Endothelial cell (in vitro differentiated cells): ENCODE measurements at regions not wholly inside any gene's neighbourhood (a gene's known extent, or its start where the extent isn't known, plus 50 kb on each side); places are given as distances from the start of the nearest gene placed in this dataset.

ENCODE experiments used
- DNase-seq: peaks from one replicate; pipeline ENCODE4 v3.0.0; 2021; ENCODE audit warnings: low spot score
- H3K27ac Mint-ChIP-seq: one replicate; pipeline ENCODE4 v1.8.0; 2021; ENCODE audit warnings: mixed read lengths, inconsistent platforms; ENCODE audit not compliant: unreplicated experiment
- H3K27me3 Mint-ChIP-seq: one replicate; pipeline ENCODE4 v1.8.0; 2021; ENCODE audit warnings: mild to moderate bottlenecking, moderate library complexity, mixed read lengths, inconsistent platforms; ENCODE audit not compliant: unreplicated experiment
- H3K36me3 Mint-ChIP-seq: one replicate; pipeline ENCODE4 v1.8.0; 2021; ENCODE audit warnings: mild to moderate bottlenecking, low read depth, mixed read lengths, inconsistent platforms; ENCODE audit not compliant: unreplicated experiment
- H3K4me1 Mint-ChIP-seq: one replicate; pipeline ENCODE4 v1.8.0; 2021; ENCODE audit warnings: mild to moderate bottlenecking, mixed read lengths, inconsistent platforms; ENCODE audit not compliant: unreplicated experiment
- H3K4me3 Mint-ChIP-seq: one replicate; pipeline ENCODE4 v1.8.0; 2021; ENCODE audit warnings: mild to moderate bottlenecking, mixed read lengths, inconsistent platforms; ENCODE audit not compliant: unreplicated experiment
- H3K9me3 Mint-ChIP-seq: one replicate; pipeline ENCODE4 v1.8.0; 2021; ENCODE audit warnings: mixed read lengths, inconsistent platforms; ENCODE audit not compliant: unreplicated experiment
- CTCF ChIP-seq: fragments of 200-600 bp; sonication (generic); IDR thresholded peaks from one replicate; pipeline ENCODE4 v1.5.0; 2021; ENCODE audit warnings: antibody characterized with exemption; ENCODE audit not compliant: unreplicated experiment

- H3K4me3 Mint-ChIP-seq, result no peak overlapping the region
- no peaks in the 10 kb centered on the region for H3K9me3 Mint-ChIP-seq
- TF ChIP-seq CTCF, result no peak
- H3K27ac Mint-ChIP-seq, result no peak overlapping the region
- H3K27me3 Mint-ChIP-seq, result no peaks in the 10 kb centered on the region
- H3K36me3 Mint-ChIP-seq, result no peaks in the 10 kb centered on the region
- H3K4me1 Mint-ChIP-seq, result no peaks in the 10 kb centered on the region
- no peak for DNase-seq
Observed at GRCh38 chr1:188129856-188130838, 1301.4 kb downstream of the PLA2G4A start.

- H3K4me1 Mint-ChIP-seq, result no peaks in the 10 kb centered on the region
- no peak overlapping the region for H3K4me3 Mint-ChIP-seq
- no peaks in the 10 kb centered on the region for H3K36me3 Mint-ChIP-seq
- no peak for DNase-seq
- H3K9me3 Mint-ChIP-seq, result no peaks in the 10 kb centered on the region
- no peaks in the 10 kb centered on the region for H3K27me3 Mint-ChIP-seq
- H3K27ac Mint-ChIP-seq, result no peak overlapping the region
- no peak for TF ChIP-seq CTCF
Observed at GRCh38 chr1:188137221-188137620, 1308.5 kb downstream of the PLA2G4A start.

GRCh38 chr1:188140958-188141357 is 1312.2 kb downstream of the PLA2G4A start:
- TF ChIP-seq CTCF, result no peak

GRCh38 chr1:188154196-188154595 is 1325.4 kb downstream of the PLA2G4A start:
- Mint-ChIP-seq H3K4me3 (no peak overlapping the region), H3K9me3 (no peaks in the 10 kb centered on the region), H3K27ac (no peak overlapping the region), H3K4me1 (no peaks in the 10 kb centered on the region), H3K36me3 (no peaks in the 10 kb centered on the region), H3K27me3 (no peaks in the 10 kb centered on the region)
- no peak for TF ChIP-seq CTCF
- no peak for DNase-seq

More at GRCh38 chr1:188140958-188141357, 1312.2 kb downstream of the PLA2G4A start:
- Mint-ChIP-seq H3K4me1 (no peaks in the 10 kb centered on the region), H3K4me3 (no peak overlapping the region), H3K36me3 (no peaks in the 10 kb centered on the region), H3K9me3 (no peaks in the 10 kb centered on the region), H3K27ac (no peak overlapping the region), H3K27me3 (no peaks in the 10 kb centered on the region)
- no peak for DNase-seq

GRCh38 chr1:188154761-188155160 is 1326.0 kb downstream of the PLA2G4A start:
- no peak overlapping the region for H3K27ac Mint-ChIP-seq
- H3K9me3 Mint-ChIP-seq, result no peaks in the 10 kb centered on the region
- H3K4me1 Mint-ChIP-seq, result no peaks in the 10 kb centered on the region
- no peaks in the 10 kb centered on the region for H3K27me3 Mint-ChIP-seq
- no peak for DNase-seq
- H3K4me3 Mint-ChIP-seq, result no peak overlapping the region
- no peaks in the 10 kb centered on the region for H3K36me3 Mint-ChIP-seq
- no peak for TF ChIP-seq CTCF
